ENCODE measurements at regions not wholly inside any gene's neighbourhood (a gene's known extent, or its start where the extent isn't known, plus 50 kb on each side); places are given as distances from the start of the nearest gene placed in this dataset.

- TF ChIP-seq ESRRA (CRISPR knock-in tag; IDR thresholded peaks at IDR 0.05; ENCODE audit: low read depth) (no peak), KAT2B (IDR thresholded peaks at IDR 0.05; ENCODE audit: borderline replicate concordance, low read depth, low read length) (no peak)
Measured at GRCh38 chr15:58312031-58312430, 119.8 kb upstream of the LIPC start (continued).

GRCh38 chr15:58313304-58313703 lies 118.5 kb upstream of the LIPC start:
- ATAC-seq (no peak), FAIRE-seq (no peak), DNase-seq (ENCODE audit: low spot score) (no peak)
- ChIA-PET POLR2A (no interaction called here), CTCF (ENCODE audit: low intra/inter-chr PET ratio, low total read pairs) (no interaction called here)
- no peaks in the 10 kb centered on the region for H3K9me3 ChIP-seq (ENCODE audit: low read length)
- no peak overlapping the region for H2AFZ ChIP-seq (ENCODE audit: low read length)
- H3K4me3 ChIP-seq (replicated peaks in 1 of 3; ENCODE audit: insufficient read depth in 1 of 3, low read depth in 2 of 3, low read length in 3 of 3), result no peak overlapping the region
- intact Hi-C loops (cut with micrococcal nuclease; ENCODE audit: unreplicated experiment), result no loop called here
- 80% methylated on average over 5 of the region's 5 CpGs for WGBS (ENCODE audit: low lambda C conversion rate)
- H3K9ac ChIP-seq (ENCODE audit: insufficient read depth, low read depth, low read length), result no peak overlapping the region
- no peaks in the 10 kb centered on the region for H3K27me3 ChIP-seq (ENCODE audit: control insufficient read depth in 1 of 2, insufficient read depth in 2 of 2, low read length in 2 of 2)
- in situ Hi-C loops (cut with HindIII; ENCODE audit: extremely low pct_ligation_motif_present, low pct_unique_long_range_greater_than_20kb), result no loop called here
- H3K4me2 ChIP-seq (ENCODE audit: low read depth, low read length), result no peak overlapping the region
- H3K27ac ChIP-seq (ENCODE audit: extremely low read length, insufficient read depth, low read length), result no peak overlapping the region
- no TSS peak for BruUV-seq (replicated peaks)
- H3K79me2 ChIP-seq (ENCODE audit: insufficient read depth, low read length), result no peaks in the 10 kb centered on the region
- TF ChIP-seq RBAK (CRISPR knock-in tag; IDR thresholded peaks at IDR 0.05) (no peak), ZNF629 (CRISPR knock-in tag; conservative IDR thresholded peaks at IDR 0.05) (peak; percentile 75)
- H3K36me3 ChIP-seq (replicated peaks in 1 of 2; ENCODE audit: control insufficient read depth in 1 of 2, insufficient read depth in 2 of 2, low read length in 2 of 2), result no peaks in the 10 kb centered on the region
- no peaks in the 10 kb centered on the region for H4K20me1 ChIP-seq (ENCODE audit: insufficient read depth, low read length)
- H3K4me1 ChIP-seq (ENCODE audit: insufficient read depth, low read length), result peaks cover 12% of the 10 kb centered on the region

DNA sequence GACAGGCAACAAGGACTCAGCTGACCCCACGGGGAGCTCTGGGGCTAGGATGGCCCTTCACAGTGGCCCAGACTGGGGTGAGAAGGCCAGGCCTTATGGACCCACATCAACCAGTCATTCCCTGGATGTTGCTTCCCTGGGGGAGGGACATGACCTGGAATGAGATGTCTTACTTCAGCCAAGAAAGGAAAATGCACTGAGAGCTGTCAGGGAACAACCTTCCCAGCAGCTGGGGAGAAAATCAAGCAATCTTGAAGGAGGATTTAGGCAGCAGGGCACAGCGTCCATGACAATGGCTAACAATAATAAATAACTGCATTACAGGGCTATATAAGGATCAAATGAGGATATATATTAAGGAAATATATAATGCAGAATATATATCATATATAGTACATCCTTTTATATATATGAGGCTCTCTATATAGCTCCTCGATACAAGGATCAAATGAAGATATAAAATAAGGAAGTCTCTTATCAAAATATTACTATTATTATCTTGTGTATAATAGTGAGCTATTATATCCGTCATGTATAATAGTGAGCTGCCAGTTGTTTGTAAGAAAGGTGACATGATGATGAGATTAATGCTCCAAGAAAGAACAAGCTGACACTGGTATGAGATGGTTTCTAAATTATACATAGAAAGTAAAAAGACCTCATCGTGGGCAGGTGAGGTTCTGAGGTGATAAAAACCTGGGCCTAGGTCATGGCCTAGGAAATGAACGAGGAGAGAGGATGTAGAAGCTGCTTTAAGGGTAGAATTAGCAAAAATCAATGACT lies 117.8 kb upstream of the LIPC start:
- Histone ChIP-seq H3K4me1 (ENCODE audit: insufficient read depth, low read length) (peaks cover 12% of the 10 kb centered on the region), H3K36me3 (replicated peaks in 1 of 2; ENCODE audit: control insufficient read depth in 1 of 2, insufficient read depth in 2 of 2, low read length in 2 of 2) (no peaks in the 10 kb centered on the region), H3K4me3 (replicated peaks in 1 of 3; ENCODE audit: insufficient read depth in 1 of 3, low read depth in 2 of 3, low read length in 3 of 3) (no peak overlapping the region), H2AFZ (ENCODE audit: low read length) (no peak overlapping the region), H3K27me3 (ENCODE audit: control insufficient read depth in 1 of 2, insufficient read depth in 2 of 2, low read length in 2 of 2) (no peaks in the 10 kb centered on the region), H3K9ac (ENCODE audit: insufficient read depth, low read depth, low read length) (no peak overlapping the region), H3K9me3 (ENCODE audit: low read length) (no peaks in the 10 kb centered on the region), H3K4me2 (ENCODE audit: low read depth, low read length) (no peak overlapping the region), H3K27ac (ENCODE audit: extremely low read length, insufficient read depth, low read length) (no peak overlapping the region), H4K20me1 (ENCODE audit: insufficient read depth, low read length) (no peaks in the 10 kb centered on the region), H3K79me2 (ENCODE audit: insufficient read depth, low read length) (no peaks in the 10 kb centered on the region)
- intact Hi-C loops (cut with micrococcal nuclease; ENCODE audit: unreplicated experiment), result no loop called here
- no TSS peak for BruUV-seq (replicated peaks)
- TF ChIP-seq PAXIP1 (CRISPR knock-in tag; conservative IDR thresholded peaks at IDR 0.05), result no peak
- no peak for TF ChIP-seq ZNF24 (IDR thresholded peaks at IDR 0.05)
- ATAC-seq (no peak), FAIRE-seq (no peak), DNase-seq (ENCODE audit: low spot score) (no peak)
- POLR2A ChIA-PET, result no interaction called here
- in situ Hi-C loops (cut with HindIII; ENCODE audit: extremely low pct_ligation_motif_present, low pct_unique_long_range_greater_than_20kb), result no loop called here
- 65% methylated on average over 6 of the region's 6 CpGs for WGBS (ENCODE audit: low lambda C conversion rate)
- CTCF ChIA-PET (ENCODE audit: low intra/inter-chr PET ratio, low total read pairs), result no interaction called here
